ENCODE measurements at regions not wholly inside any gene's neighbourhood (a gene's known extent, or its start where the extent isn't known, plus 50 kb on each side); places are given as distances from the start of the nearest gene placed in this dataset.

DNA sequence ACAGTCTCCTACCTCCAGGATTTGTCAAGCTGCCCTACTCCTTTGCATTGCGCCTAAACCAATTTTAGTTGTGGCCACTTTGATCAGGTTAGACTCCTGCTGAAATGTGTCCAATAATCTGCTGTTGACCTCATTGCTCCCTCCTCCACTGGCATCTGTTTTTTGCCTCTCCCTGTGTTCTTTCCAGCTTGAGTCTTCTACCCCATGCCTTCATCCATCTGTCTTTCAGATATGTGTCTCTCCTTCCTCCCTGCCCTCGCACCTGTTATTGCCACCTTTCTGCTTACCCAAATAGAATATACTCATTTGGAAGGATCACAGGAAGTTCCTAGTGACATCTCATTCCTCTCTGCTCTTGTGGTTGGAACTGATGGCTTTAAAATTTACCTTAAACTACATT is 366.6 kb upstream of the CLNK start:
- TF ChIP-seq POLR2A (IDR thresholded peaks at IDR 0.05) = no peak
- TF ChIP-seq, protein P1, sequence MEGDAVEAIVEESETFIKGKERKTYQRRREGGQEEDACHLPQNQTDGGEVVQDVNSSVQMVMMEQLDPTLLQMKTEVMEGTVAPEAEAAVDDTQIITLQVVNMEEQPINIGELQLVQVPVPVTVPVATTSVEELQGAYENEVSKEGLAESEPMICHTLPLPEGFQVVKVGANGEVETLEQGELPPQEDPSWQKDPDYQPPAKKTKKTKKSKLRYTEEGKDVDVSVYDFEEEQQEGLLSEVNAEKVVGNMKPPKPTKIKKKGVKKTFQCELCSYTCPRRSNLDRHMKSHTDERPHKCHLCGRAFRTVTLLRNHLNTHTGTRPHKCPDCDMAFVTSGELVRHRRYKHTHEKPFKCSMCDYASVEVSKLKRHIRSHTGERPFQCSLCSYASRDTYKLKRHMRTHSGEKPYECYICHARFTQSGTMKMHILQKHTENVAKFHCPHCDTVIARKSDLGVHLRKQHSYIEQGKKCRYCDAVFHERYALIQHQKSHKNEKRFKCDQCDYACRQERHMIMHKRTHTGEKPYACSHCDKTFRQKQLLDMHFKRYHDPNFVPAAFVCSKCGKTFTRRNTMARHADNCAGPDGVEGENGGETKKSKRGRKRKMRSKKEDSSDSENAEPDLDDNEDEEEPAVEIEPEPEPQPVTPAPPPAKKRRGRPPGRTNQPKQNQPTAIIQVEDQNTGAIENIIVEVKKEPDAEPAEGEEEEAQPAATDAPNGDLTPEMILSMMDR (IDR thresholded peaks at IDR 0.05) = no peak
- Histone ChIP-seq H3K27me3 (no peaks in the 10 kb centered on the region), H3K4me3 (no peak overlapping the region), H3K27ac (no peak overlapping the region), H3K36me3 (no peaks in the 10 kb centered on the region), H3K9me3 (no peaks in the 10 kb centered on the region), H3K4me1 (no peaks in the 10 kb centered on the region)
- DNase-seq = no peak

DNA sequence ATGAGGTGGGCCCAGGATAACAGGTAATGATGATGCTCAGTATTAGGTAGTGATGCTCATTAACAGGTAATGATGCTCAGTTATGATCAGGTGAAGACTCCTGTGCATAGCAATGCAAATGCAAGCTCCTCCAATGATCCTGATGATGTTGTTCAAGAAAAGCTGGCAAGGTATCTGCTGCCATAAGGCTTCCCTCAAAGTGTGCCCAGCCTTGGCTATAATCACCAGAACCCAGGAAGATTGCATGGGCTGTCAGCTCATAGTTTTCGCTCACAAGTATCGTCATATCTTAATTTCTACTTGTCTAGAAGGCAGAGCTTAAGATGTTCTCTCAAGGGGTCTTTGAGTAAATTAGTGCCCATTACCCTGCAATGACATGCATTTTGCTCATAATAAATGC is 366.2 kb upstream of the CLNK start:
- no peak for DNase-seq
- Histone ChIP-seq H3K27ac (no peak overlapping the region), H3K36me3 (no peaks in the 10 kb centered on the region), H3K4me3 (no peak overlapping the region), H3K27me3 (no peaks in the 10 kb centered on the region), H3K9me3 (no peaks in the 10 kb centered on the region), H3K4me1 (no peaks in the 10 kb centered on the region)
- TF ChIP-seq, protein P1 (IDR thresholded peaks at IDR 0.05) = no peak
- no peak for TF ChIP-seq POLR2A (IDR thresholded peaks at IDR 0.05)

DNA sequence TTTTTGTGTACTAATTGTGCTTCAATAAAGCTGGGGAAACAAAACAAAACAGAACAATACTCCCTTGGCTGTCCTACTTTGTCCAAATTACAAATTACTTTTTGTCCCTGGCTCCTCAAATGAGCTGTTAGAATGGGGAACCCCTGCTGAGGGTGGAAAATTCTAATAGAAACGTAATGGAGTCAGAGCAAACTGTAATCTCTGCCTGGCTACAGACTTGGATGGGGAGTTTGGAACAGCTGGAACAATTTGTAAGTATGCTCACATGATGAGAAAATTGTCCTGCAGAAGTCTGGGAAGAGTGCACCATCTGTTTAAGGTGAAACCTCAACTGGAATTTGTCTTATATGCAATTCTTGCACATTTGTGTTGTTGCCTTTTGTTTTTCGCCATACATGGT is 364.4 kb upstream of the CLNK start:
- H3K4me1 ChIP-seq = no peaks in the 10 kb centered on the region

DNA sequence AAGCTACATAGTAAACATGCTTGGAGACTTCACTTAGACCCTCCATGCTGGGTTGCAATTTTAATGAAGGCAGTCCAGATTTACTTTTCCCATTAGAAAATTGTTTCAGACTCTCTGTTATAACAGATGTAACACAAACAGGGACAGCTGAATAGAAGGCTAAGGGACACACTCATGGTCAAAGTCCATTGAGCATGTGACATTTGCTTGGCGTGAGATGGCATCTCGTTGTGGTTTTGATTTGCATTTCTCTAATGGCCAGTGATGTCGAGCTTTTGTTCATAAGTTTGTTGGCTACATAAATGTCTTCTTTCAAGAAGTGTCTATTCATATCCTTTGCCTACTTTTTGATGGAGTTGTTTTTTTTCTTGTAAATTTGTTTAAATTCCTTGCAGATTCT is 358.2 kb upstream of the CLNK start:
- Histone ChIP-seq H3K27me3 (no peaks in the 10 kb centered on the region), H3K36me3 (no peaks in the 10 kb centered on the region), H3K9me3 (no peaks in the 10 kb centered on the region), H3K4me3 (no peak overlapping the region), H3K27ac (no peak overlapping the region), H3K4me1 (no peaks in the 10 kb centered on the region)
- no peak for TF ChIP-seq POLR2A (IDR thresholded peaks at IDR 0.05)
- TF ChIP-seq, protein P1 (IDR thresholded peaks at IDR 0.05) = no peak
- peak in 1 of 3 donors; percentile 54 for DNase-seq

More for the DNA sequence above, 364.4 kb upstream of the CLNK start:
- no peak for DNase-seq
- H3K36me3 ChIP-seq = no peaks in the 10 kb centered on the region
- H3K27me3 ChIP-seq = no peaks in the 10 kb centered on the region
- H3K9me3 ChIP-seq = no peaks in the 10 kb centered on the region
- no peak overlapping the region for H3K27ac ChIP-seq
- TF ChIP-seq POLR2A (IDR thresholded peaks at IDR 0.05) = no peak
- TF ChIP-seq, protein P1 (IDR thresholded peaks at IDR 0.05) = no peak
- no peak overlapping the region for H3K4me3 ChIP-seq

DNA sequence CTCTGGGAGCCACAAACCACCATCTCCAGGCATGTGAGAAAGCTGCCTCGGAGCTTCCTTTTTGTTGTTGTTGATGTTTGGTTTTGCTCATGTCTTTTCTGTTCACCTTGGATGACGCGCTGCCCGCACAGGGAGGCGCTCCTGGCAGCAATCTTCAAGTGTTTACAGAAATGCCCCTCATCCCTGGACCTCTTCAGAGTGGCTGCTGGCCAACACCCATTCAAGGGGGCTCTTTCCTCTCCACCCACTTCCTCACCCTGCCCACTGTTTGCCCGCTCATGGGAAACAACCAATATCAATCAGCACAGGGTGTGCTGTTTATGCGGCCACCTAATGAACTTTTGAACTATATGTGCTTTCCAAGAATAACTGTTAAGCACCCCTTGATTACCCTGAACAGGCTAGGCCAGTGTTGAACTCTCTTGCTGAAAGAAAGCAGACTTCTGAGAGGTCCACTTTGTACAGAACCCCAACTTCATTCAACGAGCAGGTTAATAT is 355.1 kb upstream of the CLNK start:
- Histone ChIP-seq H3K9me3 (no peaks in the 10 kb centered on the region), H3K4me1 (no peaks in the 10 kb centered on the region), H3K36me3 (no peaks in the 10 kb centered on the region), H3K4me3 (no peak overlapping the region), H3K27ac (no peak overlapping the region), H3K27me3 (no peaks in the 10 kb centered on the region)
- DNase-seq = no peak
- no peak for TF ChIP-seq POLR2A (IDR thresholded peaks at IDR 0.05)
- TF ChIP-seq, protein P1 (IDR thresholded peaks at IDR 0.05) = no peak

DNA sequence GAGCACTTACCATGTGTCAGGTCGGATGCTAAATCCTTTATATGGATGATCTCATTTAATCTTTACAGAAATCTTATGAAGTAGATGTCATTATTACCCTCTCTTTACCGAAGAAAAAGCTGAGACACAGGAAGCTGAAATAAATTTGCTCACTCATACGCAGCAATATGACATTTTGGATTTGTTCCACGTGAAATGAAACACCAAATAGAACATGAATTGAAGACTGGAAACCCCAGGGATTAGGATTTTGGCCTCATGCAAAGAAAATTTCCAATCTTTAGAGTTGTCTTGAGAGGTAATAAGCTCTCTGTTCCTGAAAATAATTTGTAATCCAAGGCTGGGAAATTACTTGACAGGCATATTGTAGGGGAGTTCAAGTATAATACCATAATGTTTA is 354.4 kb upstream of the CLNK start:
- DNase-seq = no peak
- Histone ChIP-seq H3K4me1 (no peaks in the 10 kb centered on the region), H3K36me3 (no peaks in the 10 kb centered on the region), H3K9me3 (no peaks in the 10 kb centered on the region), H3K27ac (no peak overlapping the region), H3K27me3 (no peaks in the 10 kb centered on the region), H3K4me3 (no peak overlapping the region)
- TF ChIP-seq POLR2A (IDR thresholded peaks at IDR 0.05) = no peak
- TF ChIP-seq, protein P1 (IDR thresholded peaks at IDR 0.05) = no peak
